DOHH2 (cell line): ENCODE measurements at regions not wholly inside any gene's neighbourhood (a gene's known extent, or its start where the extent isn't known, plus 50 kb on each side); places are given as distances from the start of the nearest gene placed in this dataset.

Experiments used
- EZH2phosphoT487 ChIP-seq: fragments of 200-600 bp; sonication (generic); IDR thresholded peaks from 2 replicates; pipeline ENCODE4 v1.6.1; 2017; ENCODE audit warnings: borderline replicate concordance, mild to moderate bottlenecking, antibody characterized with exemption, low read length, moderate library complexity, mixed read lengths
- TF ChIP-seq, protein P1 (sequence below): fragments of 200-600 bp; sonication (generic); IDR thresholded peaks from one replicate; pipeline ENCODE4 v1.5.1; 2014; ENCODE audit warnings: antibody characterized with exemption, mild to moderate bottlenecking, low read depth, low read length; ENCODE audit not compliant: poor library complexity, severe bottlenecking

GRCh38 chr3:72395776-72396311, 452.4 kb downstream of the SHQ1 start:
- TF ChIP-seq, protein P1, sequence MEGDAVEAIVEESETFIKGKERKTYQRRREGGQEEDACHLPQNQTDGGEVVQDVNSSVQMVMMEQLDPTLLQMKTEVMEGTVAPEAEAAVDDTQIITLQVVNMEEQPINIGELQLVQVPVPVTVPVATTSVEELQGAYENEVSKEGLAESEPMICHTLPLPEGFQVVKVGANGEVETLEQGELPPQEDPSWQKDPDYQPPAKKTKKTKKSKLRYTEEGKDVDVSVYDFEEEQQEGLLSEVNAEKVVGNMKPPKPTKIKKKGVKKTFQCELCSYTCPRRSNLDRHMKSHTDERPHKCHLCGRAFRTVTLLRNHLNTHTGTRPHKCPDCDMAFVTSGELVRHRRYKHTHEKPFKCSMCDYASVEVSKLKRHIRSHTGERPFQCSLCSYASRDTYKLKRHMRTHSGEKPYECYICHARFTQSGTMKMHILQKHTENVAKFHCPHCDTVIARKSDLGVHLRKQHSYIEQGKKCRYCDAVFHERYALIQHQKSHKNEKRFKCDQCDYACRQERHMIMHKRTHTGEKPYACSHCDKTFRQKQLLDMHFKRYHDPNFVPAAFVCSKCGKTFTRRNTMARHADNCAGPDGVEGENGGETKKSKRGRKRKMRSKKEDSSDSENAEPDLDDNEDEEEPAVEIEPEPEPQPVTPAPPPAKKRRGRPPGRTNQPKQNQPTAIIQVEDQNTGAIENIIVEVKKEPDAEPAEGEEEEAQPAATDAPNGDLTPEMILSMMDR, result no peak
- TF ChIP-seq EZH2phosphoT487, result no peak
